Osteoblast (primary cell): ENCODE measurements at regions not wholly inside any gene's neighbourhood (a gene's known extent, or its start where the extent isn't known, plus 50 kb on each side); places are given as distances from the start of the nearest gene placed in this dataset.

ENCODE experiments used
- DNase-seq: peaks from one replicate; pipeline ENCODE4 v3.0.0; 2011; ENCODE audit warnings: low spot score, mixed read lengths; ENCODE audit not compliant: insufficient read length; ENCODE audit errors: missing footprints
- H2AFZ ChIP-seq: 2 replicates; pipeline ENCODE4 v1.6.0; 2011; ENCODE audit warnings: mild to moderate bottlenecking, low read length
- H3K27ac ChIP-seq: 2 replicates; pipeline ENCODE4 v1.5.1; 2011; ENCODE audit warnings: mild to moderate bottlenecking, low read depth, low read length, moderate library complexity
- H3K27me3 ChIP-seq: 2 replicates; pipeline ENCODE4 v1.6.0; 2012; ENCODE audit warnings: mild to moderate bottlenecking, control low read depth, inconsistent platforms, low read length, moderate library complexity; ENCODE audit not compliant: insufficient read depth
- H3K36me3 ChIP-seq: 2 replicates; pipeline ENCODE4 v1.5.1; 2011; ENCODE audit warnings: mild to moderate bottlenecking, low read length, control low read depth, moderate library complexity; ENCODE audit not compliant: insufficient read depth
- H3K4me1 ChIP-seq: 2 replicates; pipeline ENCODE4 v1.5.1; 2011; ENCODE audit warnings: mild to moderate bottlenecking, low read length, control low read depth, moderate library complexity; ENCODE audit not compliant: insufficient read depth
- H3K4me2 ChIP-seq: 2 replicates; pipeline ENCODE4 v1.6.0; 2011; ENCODE audit warnings: mild to moderate bottlenecking, low read length; ENCODE audit not compliant: insufficient read depth
- H3K4me3 ChIP-seq: fragments of 200-600 bp; sonication (generic); 3 replicates; pipeline ENCODE4 v1.5.1; 2012; ENCODE audit warnings: mild to moderate bottlenecking, low read length, inconsistent platforms; ENCODE audit not compliant: insufficient read depth
- H3K79me2 ChIP-seq: 2 replicates; pipeline ENCODE4 v1.6.0; 2012; ENCODE audit warnings: mild to moderate bottlenecking, low read length, control low read depth, inconsistent platforms; ENCODE audit not compliant: insufficient read depth
- H3K9me3 ChIP-seq: 2 replicates; pipeline ENCODE4 v1.5.1; 2011; ENCODE audit warnings: low read depth, low read length, control low read depth
- H4K20me1 ChIP-seq: 2 replicates; pipeline ENCODE4 v1.6.0; 2012; ENCODE audit warnings: mild to moderate bottlenecking, low read length, control low read depth; ENCODE audit not compliant: insufficient read depth
- TF ChIP-seq, protein P1 (sequence below): IDR thresholded peaks from 2 replicates; pipeline ENCODE4 v1.5.1; 2011; ENCODE audit warnings: mild to moderate bottlenecking, low read depth, low read length, moderate library complexity; ENCODE audit errors: extremely low read depth

DNA sequence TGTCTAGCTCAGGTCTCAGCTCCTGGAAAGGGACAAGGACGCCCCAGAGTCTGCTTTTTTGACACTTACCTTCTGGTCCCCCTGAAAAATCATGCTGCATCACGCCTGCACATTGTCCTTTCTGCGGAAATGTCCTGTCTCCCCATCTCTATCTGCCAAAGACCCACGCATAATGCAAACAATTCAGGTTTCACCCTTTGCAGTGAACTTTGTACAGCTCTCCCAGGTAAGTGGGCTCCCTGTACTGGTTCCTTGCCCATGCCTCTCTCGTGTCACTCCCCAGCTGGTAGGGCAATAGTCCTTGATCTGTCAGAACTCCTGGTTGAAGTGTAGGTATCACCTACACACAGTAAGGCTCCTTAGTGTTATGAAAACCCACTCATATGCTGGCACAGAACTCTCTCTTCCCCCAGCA is 102.9 kb upstream of the IRF2BP2 start:
- no peaks in the 10 kb centered on the region for H3K27me3 ChIP-seq
- no peaks in the 10 kb centered on the region for H3K9me3 ChIP-seq
- DNase-seq: no peak
- H3K4me2 ChIP-seq: no peak overlapping the region
- no peak overlapping the region for H2AFZ ChIP-seq
- no peak overlapping the region for H3K27ac ChIP-seq
- no peaks in the 10 kb centered on the region for H4K20me1 ChIP-seq
- no peaks in the 10 kb centered on the region for H3K79me2 ChIP-seq
- TF ChIP-seq, protein P1, sequence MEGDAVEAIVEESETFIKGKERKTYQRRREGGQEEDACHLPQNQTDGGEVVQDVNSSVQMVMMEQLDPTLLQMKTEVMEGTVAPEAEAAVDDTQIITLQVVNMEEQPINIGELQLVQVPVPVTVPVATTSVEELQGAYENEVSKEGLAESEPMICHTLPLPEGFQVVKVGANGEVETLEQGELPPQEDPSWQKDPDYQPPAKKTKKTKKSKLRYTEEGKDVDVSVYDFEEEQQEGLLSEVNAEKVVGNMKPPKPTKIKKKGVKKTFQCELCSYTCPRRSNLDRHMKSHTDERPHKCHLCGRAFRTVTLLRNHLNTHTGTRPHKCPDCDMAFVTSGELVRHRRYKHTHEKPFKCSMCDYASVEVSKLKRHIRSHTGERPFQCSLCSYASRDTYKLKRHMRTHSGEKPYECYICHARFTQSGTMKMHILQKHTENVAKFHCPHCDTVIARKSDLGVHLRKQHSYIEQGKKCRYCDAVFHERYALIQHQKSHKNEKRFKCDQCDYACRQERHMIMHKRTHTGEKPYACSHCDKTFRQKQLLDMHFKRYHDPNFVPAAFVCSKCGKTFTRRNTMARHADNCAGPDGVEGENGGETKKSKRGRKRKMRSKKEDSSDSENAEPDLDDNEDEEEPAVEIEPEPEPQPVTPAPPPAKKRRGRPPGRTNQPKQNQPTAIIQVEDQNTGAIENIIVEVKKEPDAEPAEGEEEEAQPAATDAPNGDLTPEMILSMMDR: no peak
- no peaks in the 10 kb centered on the region for H3K36me3 ChIP-seq
- peaks cover 21% of the 10 kb centered on the region for H3K4me1 ChIP-seq
- no peak overlapping the region for H3K4me3 ChIP-seq

DNA sequence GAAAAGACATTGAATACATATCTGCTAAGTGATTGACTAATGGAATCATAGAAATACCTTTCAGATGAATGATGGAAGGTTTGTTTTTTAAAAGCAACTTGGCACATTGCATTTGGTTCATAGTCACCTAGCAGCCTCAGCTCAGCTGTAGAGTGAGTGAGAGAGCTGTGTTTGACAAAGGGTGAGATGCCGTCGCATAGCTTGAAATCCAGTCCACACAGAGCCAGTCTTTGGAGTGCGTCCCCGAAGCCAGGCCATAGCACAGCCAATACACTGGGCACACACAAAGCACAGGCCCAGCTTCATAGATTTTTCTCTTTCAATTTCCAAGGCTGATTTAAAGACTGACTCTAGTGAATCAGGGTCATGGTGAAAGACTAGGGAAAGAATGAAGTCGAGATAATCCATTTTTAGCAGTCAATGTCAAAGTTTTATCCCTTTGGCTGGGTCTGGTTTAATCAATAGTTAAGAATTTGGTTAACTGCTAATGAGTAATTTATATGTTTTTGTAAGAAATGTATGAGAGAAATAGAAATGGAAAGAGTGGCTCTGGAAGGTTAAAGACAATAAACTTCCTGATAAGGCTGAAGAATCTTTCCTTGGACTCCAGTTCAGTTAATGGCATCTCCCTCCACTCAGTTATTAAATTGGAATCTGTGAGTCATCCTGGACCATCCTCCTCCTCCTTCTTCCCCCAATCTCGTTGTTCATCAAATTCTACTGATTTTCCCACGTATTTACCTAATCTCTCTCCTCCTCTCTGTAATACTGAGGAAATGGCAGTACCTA is 101.2 kb upstream of the IRF2BP2 start:
- no peak for DNase-seq
- TF ChIP-seq, protein P1: no peak
- Histone ChIP-seq H3K4me2 (no peak overlapping the region), H3K36me3 (no peaks in the 10 kb centered on the region), H2AFZ (no peak overlapping the region), H3K27ac (peak overlapping the region; percentile 42), H3K4me1 (peaks cover 28% of the 10 kb centered on the region), H3K79me2 (no peaks in the 10 kb centered on the region), H3K27me3 (no peaks in the 10 kb centered on the region), H3K9me3 (no peaks in the 10 kb centered on the region), H3K4me3 (no peak overlapping the region), H4K20me1 (no peaks in the 10 kb centered on the region)

DNA sequence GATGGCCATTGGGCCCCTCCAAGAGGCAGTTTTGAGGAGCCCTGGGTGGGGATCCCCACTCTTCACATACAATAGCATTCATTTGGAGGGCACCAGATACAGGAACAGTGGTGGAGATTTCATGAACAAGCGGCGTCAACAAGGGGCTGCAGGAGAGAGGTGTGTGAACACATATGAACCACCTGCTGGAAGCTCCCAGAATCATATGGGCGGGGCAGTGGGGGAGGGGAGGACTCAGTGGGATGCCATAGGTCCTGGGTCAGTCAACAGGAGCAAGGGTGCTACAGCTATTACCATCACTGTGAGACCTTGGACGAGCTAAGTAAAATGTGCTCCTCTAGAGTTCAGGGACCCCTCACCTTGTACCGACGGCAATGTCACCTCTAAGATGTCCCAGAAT is 100.4 kb upstream of the IRF2BP2 start:
- H3K36me3 ChIP-seq: no peaks in the 10 kb centered on the region
- TF ChIP-seq, protein P1: no peak
- H2AFZ ChIP-seq: no peak overlapping the region
- H3K4me1 ChIP-seq: peaks cover 28% of the 10 kb centered on the region
- no peak overlapping the region for H3K27ac ChIP-seq
- H3K4me2 ChIP-seq: no peak overlapping the region
- no peak for DNase-seq
- H3K9me3 ChIP-seq: no peaks in the 10 kb centered on the region
- no peak overlapping the region for H3K4me3 ChIP-seq
- no peaks in the 10 kb centered on the region for H3K79me2 ChIP-seq
- no peaks in the 10 kb centered on the region for H3K27me3 ChIP-seq
- no peaks in the 10 kb centered on the region for H4K20me1 ChIP-seq

DNA sequence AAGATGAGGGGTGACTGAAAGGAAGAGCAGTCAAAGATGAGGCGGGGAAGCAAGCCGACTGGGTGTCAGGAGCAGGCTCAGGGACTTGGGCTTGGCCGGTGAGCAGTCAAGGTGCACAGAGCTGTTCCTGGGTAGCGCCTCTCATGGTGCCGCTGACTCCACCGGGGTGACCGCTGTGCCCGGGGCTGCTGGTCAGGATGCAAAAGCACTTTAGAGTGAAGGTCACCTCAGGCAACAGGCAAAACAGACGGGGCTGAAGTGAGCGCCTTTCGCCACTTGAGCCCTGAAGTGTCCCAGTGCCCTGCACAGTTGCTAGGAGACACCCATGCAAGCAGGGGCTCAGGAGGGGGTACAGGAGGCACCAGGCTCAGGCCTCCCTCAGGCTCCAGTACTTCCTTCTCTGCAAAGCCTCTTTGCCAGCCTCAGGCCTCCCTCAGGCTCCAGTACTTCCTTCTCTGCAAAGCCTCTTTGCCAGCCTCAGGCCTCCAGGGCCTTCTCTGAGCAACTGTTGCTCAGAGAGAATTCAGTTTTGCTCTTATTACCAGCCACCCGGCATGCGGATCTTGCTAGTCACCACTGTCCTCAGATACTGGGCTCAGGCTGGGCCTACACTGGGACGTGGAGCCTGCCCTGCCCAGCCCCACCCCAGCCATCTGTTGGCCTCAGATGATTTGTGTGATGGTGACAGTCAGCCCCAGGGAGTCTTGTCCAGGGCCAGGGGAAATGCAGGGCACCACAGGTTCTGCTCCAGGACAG is 99.7 kb upstream of the IRF2BP2 start:
- H3K9me3 ChIP-seq: no peaks in the 10 kb centered on the region
- H3K79me2 ChIP-seq: no peaks in the 10 kb centered on the region
- no peak overlapping the region for H2AFZ ChIP-seq
- no peaks in the 10 kb centered on the region for H4K20me1 ChIP-seq
- H3K4me2 ChIP-seq: no peak overlapping the region
- no peak overlapping the region for H3K4me3 ChIP-seq
- H3K27ac ChIP-seq: no peak overlapping the region
- DNase-seq: no peak
- TF ChIP-seq, protein P1: no peak
- peaks cover 22% of the 10 kb centered on the region for H3K4me1 ChIP-seq
- H3K27me3 ChIP-seq: no peaks in the 10 kb centered on the region
- no peaks in the 10 kb centered on the region for H3K36me3 ChIP-seq
